ENCODE measurements at regions not wholly inside any gene's neighbourhood (a gene's known extent, or its start where the extent isn't known, plus 50 kb on each side); places are given as distances from the start of the nearest gene placed in this dataset.

DNA sequence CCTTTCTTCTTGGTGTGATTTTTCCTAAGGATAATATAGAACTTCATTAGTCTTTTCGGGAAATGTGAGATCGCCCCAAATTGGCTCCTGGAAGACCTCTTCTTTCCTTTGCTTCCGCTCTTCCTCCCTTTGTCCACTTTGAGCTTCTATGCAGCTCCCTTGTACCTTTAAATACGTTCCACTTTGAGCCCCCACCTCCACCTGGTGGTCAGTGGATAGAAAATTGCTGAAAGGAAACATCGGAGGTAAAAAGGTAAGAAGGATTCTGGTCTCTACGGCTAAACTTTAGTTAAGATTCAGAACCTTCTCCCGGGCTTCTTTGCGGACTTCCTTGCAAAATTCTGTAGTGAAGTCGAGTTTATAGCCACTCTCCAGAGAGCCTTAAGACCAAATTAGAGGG is 55.0 kb upstream of the TM9SF2 start:
- TF ChIP-seq, protein P1, sequence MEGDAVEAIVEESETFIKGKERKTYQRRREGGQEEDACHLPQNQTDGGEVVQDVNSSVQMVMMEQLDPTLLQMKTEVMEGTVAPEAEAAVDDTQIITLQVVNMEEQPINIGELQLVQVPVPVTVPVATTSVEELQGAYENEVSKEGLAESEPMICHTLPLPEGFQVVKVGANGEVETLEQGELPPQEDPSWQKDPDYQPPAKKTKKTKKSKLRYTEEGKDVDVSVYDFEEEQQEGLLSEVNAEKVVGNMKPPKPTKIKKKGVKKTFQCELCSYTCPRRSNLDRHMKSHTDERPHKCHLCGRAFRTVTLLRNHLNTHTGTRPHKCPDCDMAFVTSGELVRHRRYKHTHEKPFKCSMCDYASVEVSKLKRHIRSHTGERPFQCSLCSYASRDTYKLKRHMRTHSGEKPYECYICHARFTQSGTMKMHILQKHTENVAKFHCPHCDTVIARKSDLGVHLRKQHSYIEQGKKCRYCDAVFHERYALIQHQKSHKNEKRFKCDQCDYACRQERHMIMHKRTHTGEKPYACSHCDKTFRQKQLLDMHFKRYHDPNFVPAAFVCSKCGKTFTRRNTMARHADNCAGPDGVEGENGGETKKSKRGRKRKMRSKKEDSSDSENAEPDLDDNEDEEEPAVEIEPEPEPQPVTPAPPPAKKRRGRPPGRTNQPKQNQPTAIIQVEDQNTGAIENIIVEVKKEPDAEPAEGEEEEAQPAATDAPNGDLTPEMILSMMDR (IDR thresholded peaks at IDR 0.05) = no peak
- no peak for TF ChIP-seq EZH2 (IDR thresholded peaks at IDR 0.05; ENCODE audit: borderline replicate concordance, insufficient read depth, low read depth, low read length, poor library complexity, severe bottlenecking)
- Histone ChIP-seq H3K9me3 (ENCODE audit: control extremely low read depth in 1 of 3, control insufficient read depth in 2 of 3, insufficient read depth in 1 of 3, low read length in 2 of 3) (no peaks in the 10 kb centered on the region), H3K4me3 (ENCODE audit: control extremely low read depth in 1 of 5, extremely low read depth in 1 of 5, insufficient read depth in 1 of 5, low read depth in 2 of 5, low read length in 4 of 5) (no peak overlapping the region), H3K9ac (ENCODE audit: low read length) (no peak overlapping the region), H3K4me2 (replicated peaks; ENCODE audit: low read depth, low read length, poor library complexity, severe bottlenecking) (no peak overlapping the region), H2AFZ (ENCODE audit: insufficient read depth, low read depth, low read length, poor library complexity, severe bottlenecking) (no peak overlapping the region), H3K36me3 (replicated peaks in 1 of 2; ENCODE audit: control extremely low read depth in 1 of 2, control insufficient read depth in 1 of 2, extremely low read depth in 1 of 2, insufficient read depth in 2 of 2, low read length in 1 of 2) (no peaks in the 10 kb centered on the region), H3K27ac (ENCODE audit: low read length in 2 of 2) (no peak overlapping the region), H3K4me1 (ENCODE audit: control insufficient read depth in 2 of 2, insufficient read depth in 2 of 2, low read length in 2 of 2) (no peaks in the 10 kb centered on the region), H3K79me2 (ENCODE audit: control insufficient read depth, insufficient read depth, low read length) (no peaks in the 10 kb centered on the region), H4K20me1 (ENCODE audit: control insufficient read depth, insufficient read depth, low read length, poor library complexity, severe bottlenecking) (no peaks in the 10 kb centered on the region), H3K27me3 (replicated peaks in 1 of 4; ENCODE audit: control extremely low read depth in 1 of 4, control insufficient read depth in 3 of 4, insufficient read depth in 4 of 4, low read length in 3 of 4) (no peaks in the 10 kb centered on the region)
- DNase-seq = no peak
- no peak overlapping the region for H3K27ac Mint-ChIP-seq
- intact Hi-C loops (cut with micrococcal nuclease) = loop anchor here (10.0 kb wide), 1 partner anchor 529 kb away; the partner anchor contains the start of gene ZIC5
- no peak overlapping the region for H3K4me3 Mint-ChIP-seq
- no peaks in the 10 kb centered on the region for H3K4me1 Mint-ChIP-seq
- CTCF ChIA-PET = interaction anchor here (1.6 kb wide), 1 partner anchor 9 kb away, joined by 5 read pairs; no protein-coding TSS in a partner anchor
- 100% methylated on average over 4 of the region's 9 CpGs for WGBS (ENCODE audit: insufficient coverage)
- ATAC-seq (ENCODE audit: low read depth) = no peak
- H3K27me3 Mint-ChIP-seq = peaks cover 2% of the 10 kb centered on the region
- no peaks in the 10 kb centered on the region for H3K9me3 Mint-ChIP-seq (ENCODE audit: insufficient read depth)
- POLR2A ChIA-PET = interaction anchor here (0.6 kb wide), 1 partner anchor 71 kb away, joined by 3 read pairs; no protein-coding TSS in a partner anchor

DNA sequence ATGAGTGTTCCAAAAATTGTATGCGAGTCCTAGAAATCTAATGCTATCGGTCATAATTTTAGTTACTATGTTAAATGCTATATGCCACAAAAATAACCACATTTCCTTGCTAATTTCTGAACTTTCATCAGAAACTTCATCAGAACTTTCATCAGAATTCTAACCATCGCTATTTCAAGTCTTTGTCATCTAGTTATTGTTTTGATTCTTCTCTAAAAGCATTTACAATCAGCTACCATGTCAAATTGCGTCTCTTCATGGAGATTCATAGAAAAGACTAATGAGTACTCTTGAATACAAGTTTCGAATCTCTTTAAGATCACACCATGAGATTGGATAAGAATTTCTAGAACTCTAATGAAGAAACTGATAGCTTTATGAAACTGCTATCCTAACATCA is 52.7 kb upstream of the TM9SF2 start:
- Mint-ChIP-seq H3K27me3 (peaks cover 2% of the 10 kb centered on the region), H3K4me1 (no peaks in the 10 kb centered on the region), H3K27ac (no peak overlapping the region), H3K4me3 (no peak overlapping the region), H3K9me3 (ENCODE audit: insufficient read depth) (no peaks in the 10 kb centered on the region)
- no peaks in the 10 kb centered on the region for H3K79me2 ChIP-seq (ENCODE audit: control insufficient read depth, insufficient read depth, low read length)
- DNase-seq (no peak), ATAC-seq (ENCODE audit: low read depth) (no peak)
- no peak overlapping the region for H3K4me3 ChIP-seq (ENCODE audit: control extremely low read depth in 1 of 5, extremely low read depth in 1 of 5, insufficient read depth in 1 of 5, low read depth in 2 of 5, low read length in 4 of 5)
- TF ChIP-seq, protein P1 (IDR thresholded peaks at IDR 0.05) = no peak
- TF ChIP-seq EZH2 (IDR thresholded peaks at IDR 0.05; ENCODE audit: borderline replicate concordance, insufficient read depth, low read depth, low read length, poor library complexity, severe bottlenecking) = no peak
- no peaks in the 10 kb centered on the region for H3K4me1 ChIP-seq (ENCODE audit: control insufficient read depth in 2 of 2, insufficient read depth in 2 of 2, low read length in 2 of 2)
- no peak overlapping the region for H2AFZ ChIP-seq (ENCODE audit: insufficient read depth, low read depth, low read length, poor library complexity, severe bottlenecking)
- intact Hi-C loops (cut with micrococcal nuclease) = loop anchor here (10.0 kb wide), 1 partner anchor 526 kb away; the partner anchor contains the start of gene ZIC5
- no peak overlapping the region for H3K27ac ChIP-seq (ENCODE audit: low read length in 2 of 2)
- POLR2A ChIA-PET = no interaction called here
- CTCF ChIA-PET = interaction anchor here (0.6 to 2.2 kb wide), 7 partner anchors 13 to 1067 kb away, joined by 3 to 11 read pairs (median 4); no protein-coding TSS in a partner anchor
- H3K4me2 ChIP-seq (replicated peaks; ENCODE audit: low read depth, low read length, poor library complexity, severe bottlenecking) = no peak overlapping the region
- no peak overlapping the region for H3K9ac ChIP-seq (ENCODE audit: low read length)
- no CpG with 5 or more reads among the region's 5 CpGs for WGBS (ENCODE audit: insufficient coverage)
- no peaks in the 10 kb centered on the region for H3K9me3 ChIP-seq (ENCODE audit: control extremely low read depth in 1 of 3, control insufficient read depth in 2 of 3, insufficient read depth in 1 of 3, low read length in 2 of 3)
- no peaks in the 10 kb centered on the region for H4K20me1 ChIP-seq (ENCODE audit: control insufficient read depth, insufficient read depth, low read length, poor library complexity, severe bottlenecking)
- H3K36me3 ChIP-seq (replicated peaks in 1 of 2; ENCODE audit: control extremely low read depth in 1 of 2, control insufficient read depth in 1 of 2, extremely low read depth in 1 of 2, insufficient read depth in 2 of 2, low read length in 1 of 2) = no peaks in the 10 kb centered on the region
- H3K27me3 ChIP-seq (replicated peaks in 1 of 4; ENCODE audit: control extremely low read depth in 1 of 4, control insufficient read depth in 3 of 4, insufficient read depth in 4 of 4, low read length in 3 of 4) = no peaks in the 10 kb centered on the region

All from B cell (primary cell).